WERI-Rb-1 (cell line): ENCODE measurements at regions not wholly inside any gene's neighbourhood (a gene's known extent, or its start where the extent isn't known, plus 50 kb on each side); places are given as distances from the start of the nearest gene placed in this dataset.

ENCODE experiments used
- DNase-seq: peaks from one replicate; pipeline ENCODE4 v3.0.0-alpha.2; 2020
- H3K27ac ChIP-seq: fragments of 250-450 bp; sonication (Bioruptor Pico); 2 replicates; pipeline ENCODE4 v1.5.1; 2020; ENCODE audit warnings: mild to moderate bottlenecking, moderate library complexity
- H3K27me3 ChIP-seq: fragments of 250-450 bp; sonication (Bioruptor Pico); 2 replicates; pipeline ENCODE4 v1.5.1; 2021; ENCODE audit warnings: mild to moderate bottlenecking, low read depth, moderate library complexity; ENCODE audit not compliant: insufficient read depth, severe bottlenecking
- H3K36me3 ChIP-seq: fragments of 250-450 bp; sonication (Bioruptor Pico); 2 replicates; pipeline ENCODE4 v1.5.1; 2020; ENCODE audit warnings: mild to moderate bottlenecking, moderate library complexity
- H3K4me3 ChIP-seq: 2 replicates; pipeline ENCODE4 v1.5.1; 2011; ENCODE audit warnings: low read depth, mild to moderate bottlenecking, control low read depth, low read length
- H3K9me3 ChIP-seq: fragments of 250-450 bp; sonication (Bioruptor Pico); 2 replicates; pipeline ENCODE4 v1.5.1; 2021; ENCODE audit warnings: mild to moderate bottlenecking, moderate library complexity; ENCODE audit not compliant: severe bottlenecking
- TF ChIP-seq, protein P1 (sequence below): IDR thresholded peaks from 2 replicates; pipeline ENCODE4 v1.5.1; 2011; ENCODE audit warnings: low read depth, mild to moderate bottlenecking, control low read depth, inconsistent platforms, low read length

DNA sequence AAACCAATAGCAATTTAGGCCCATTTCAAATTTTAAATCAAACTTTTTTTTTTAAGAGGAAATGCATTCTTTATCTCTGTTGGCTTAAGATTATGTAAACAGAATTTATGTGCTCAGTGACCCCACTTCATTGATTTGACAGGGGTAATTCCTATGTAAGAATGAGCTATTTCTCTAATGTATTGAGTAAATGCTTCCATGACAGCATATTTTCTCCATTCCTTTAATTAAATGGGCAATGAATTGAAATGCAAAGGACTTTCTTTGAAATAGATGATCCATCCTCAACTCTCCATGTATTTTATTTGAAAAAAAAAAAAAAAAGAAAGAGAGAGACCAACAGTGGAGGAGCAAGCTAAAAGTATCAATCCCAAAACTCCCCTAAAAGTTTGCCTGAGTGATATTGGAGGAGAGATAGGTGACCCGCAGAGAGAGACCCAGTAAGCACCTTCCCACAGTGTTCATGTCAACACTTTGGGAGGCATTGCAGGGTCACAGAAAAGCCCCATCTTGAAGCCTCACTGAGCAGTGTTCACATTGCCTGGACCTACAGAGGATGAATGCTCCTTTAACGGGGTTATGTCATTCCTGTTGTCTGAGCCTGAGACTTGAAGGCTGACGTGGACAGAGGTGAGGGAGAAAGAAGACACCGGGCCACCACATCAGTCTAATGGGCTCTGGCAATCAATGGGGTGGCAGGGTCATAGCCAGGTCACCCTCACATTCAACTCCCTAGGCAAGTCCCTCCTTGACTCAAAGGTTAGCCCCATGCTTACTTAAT lies 176.0 kb downstream of the SHOX2 start:
- DNase-seq, result no peak
- H3K27me3 ChIP-seq, result no peaks in the 10 kb centered on the region
- no peak overlapping the region for H3K4me3 ChIP-seq
- H3K36me3 ChIP-seq, result no peaks in the 10 kb centered on the region
- no peaks in the 10 kb centered on the region for H3K9me3 ChIP-seq
- no peak overlapping the region for H3K27ac ChIP-seq
- TF ChIP-seq, protein P1, sequence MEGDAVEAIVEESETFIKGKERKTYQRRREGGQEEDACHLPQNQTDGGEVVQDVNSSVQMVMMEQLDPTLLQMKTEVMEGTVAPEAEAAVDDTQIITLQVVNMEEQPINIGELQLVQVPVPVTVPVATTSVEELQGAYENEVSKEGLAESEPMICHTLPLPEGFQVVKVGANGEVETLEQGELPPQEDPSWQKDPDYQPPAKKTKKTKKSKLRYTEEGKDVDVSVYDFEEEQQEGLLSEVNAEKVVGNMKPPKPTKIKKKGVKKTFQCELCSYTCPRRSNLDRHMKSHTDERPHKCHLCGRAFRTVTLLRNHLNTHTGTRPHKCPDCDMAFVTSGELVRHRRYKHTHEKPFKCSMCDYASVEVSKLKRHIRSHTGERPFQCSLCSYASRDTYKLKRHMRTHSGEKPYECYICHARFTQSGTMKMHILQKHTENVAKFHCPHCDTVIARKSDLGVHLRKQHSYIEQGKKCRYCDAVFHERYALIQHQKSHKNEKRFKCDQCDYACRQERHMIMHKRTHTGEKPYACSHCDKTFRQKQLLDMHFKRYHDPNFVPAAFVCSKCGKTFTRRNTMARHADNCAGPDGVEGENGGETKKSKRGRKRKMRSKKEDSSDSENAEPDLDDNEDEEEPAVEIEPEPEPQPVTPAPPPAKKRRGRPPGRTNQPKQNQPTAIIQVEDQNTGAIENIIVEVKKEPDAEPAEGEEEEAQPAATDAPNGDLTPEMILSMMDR, result no peak

DNA sequence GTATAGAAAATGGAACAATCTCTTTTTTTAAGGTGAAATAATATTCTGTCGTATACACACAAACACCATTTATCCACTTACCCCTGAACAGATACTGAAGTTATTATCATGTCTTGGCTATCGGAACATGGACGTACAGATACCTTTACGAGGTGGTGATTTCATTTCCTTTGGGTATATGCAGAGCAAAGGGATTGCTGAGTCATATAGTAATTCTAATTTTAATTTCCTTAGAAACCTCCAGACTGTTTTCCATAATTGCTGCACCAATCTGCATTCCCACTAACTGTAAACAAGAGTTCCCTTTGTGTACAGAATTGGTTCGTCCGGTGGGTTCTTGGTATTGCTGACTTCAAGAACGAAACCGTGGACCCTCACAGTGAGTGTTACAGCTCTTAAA lies 179.4 kb downstream of the SHOX2 start:
- Histone ChIP-seq H3K27ac (no peak overlapping the region), H3K27me3 (no peaks in the 10 kb centered on the region), H3K9me3 (no peaks in the 10 kb centered on the region), H3K4me3 (no peak overlapping the region), H3K36me3 (no peaks in the 10 kb centered on the region)
- TF ChIP-seq, protein P1, result no peak
- DNase-seq, result no peak

DNA sequence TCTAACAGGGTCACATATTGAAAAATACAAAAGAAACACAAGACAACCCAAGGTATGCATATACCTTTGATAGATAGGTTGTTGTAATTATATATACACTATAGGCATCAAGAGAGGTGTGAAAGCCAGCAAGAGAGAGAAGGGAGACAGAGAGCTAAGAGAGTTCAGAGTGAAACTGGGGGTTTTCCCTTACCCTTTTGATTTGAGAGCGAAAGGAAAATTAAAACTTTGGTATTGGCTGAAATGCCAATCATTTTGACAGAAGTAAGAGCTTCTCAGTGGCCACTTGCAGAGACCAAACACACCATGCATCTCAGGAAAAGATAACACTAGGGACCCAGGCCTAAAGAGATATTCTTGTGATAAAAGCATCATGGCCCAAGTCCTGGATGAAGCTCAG lies 183.6 kb downstream of the SHOX2 start:
- H3K27me3 ChIP-seq, result no peaks in the 10 kb centered on the region
- no peak for DNase-seq
- no peak overlapping the region for H3K4me3 ChIP-seq
- H3K9me3 ChIP-seq, result no peaks in the 10 kb centered on the region
- H3K27ac ChIP-seq, result no peak overlapping the region
- no peaks in the 10 kb centered on the region for H3K36me3 ChIP-seq
- TF ChIP-seq, protein P1, result no peak

DNA sequence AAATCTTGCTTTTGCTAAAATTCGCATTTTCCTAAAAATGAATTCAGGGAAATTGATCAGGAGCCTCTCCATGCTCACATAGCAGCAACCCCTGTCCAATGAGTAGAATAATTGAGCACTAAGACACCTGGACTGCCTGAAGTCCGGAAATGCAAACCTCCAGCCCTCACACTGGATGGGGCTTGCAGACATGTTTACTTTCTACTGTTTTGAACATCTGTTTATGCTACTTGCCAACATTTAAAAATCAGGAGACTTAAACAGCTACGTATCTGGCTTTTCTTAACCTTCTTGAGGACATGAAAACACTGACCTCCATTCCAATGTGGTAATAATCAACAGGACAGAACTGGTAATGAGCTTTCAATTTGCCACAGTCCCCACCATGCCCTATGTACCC lies 184.4 kb downstream of the SHOX2 start:
- DNase-seq, result no peak

GRCh38 chr3:157920822-157921700 lies 185.2 kb downstream of the SHOX2 start:
- Histone ChIP-seq H3K27ac (no peak overlapping the region), H3K9me3 (no peaks in the 10 kb centered on the region), H3K27me3 (no peaks in the 10 kb centered on the region), H3K36me3 (no peaks in the 10 kb centered on the region), H3K4me3 (peak overlapping the region; percentile 33)
- DNase-seq, result peak; percentile 59
- TF ChIP-seq, protein P1, result no peak

More for the DNA sequence above, 184.4 kb downstream of the SHOX2 start:
- H3K27me3 ChIP-seq, result no peaks in the 10 kb centered on the region
- H3K36me3 ChIP-seq, result no peaks in the 10 kb centered on the region
- H3K27ac ChIP-seq, result no peak overlapping the region
- no peak overlapping the region for H3K4me3 ChIP-seq
- TF ChIP-seq, protein P1, result no peak
- H3K9me3 ChIP-seq, result no peaks in the 10 kb centered on the region
